AG10803 (cell line): ENCODE measurements at regions not wholly inside any gene's neighbourhood (a gene's known extent, or its start where the extent isn't known, plus 50 kb on each side); places are given as distances from the start of the nearest gene placed in this dataset.
A peak's percentile ranks its signal among the peaks of the same experiment; 100 is the strongest.

Experiments
- DNase-seq: peaks from one replicate; pipeline ENCODE4 v3.0.0; 2010; ENCODE audit warnings: low read depth
- H3K4me3 ChIP-seq: 2 replicates; pipeline ENCODE4 v1.5.1; 2011; ENCODE audit warnings: mild to moderate bottlenecking, low read length, control low read depth
- CTCF ChIP-seq: conservative IDR thresholded peaks from 2 replicates; pipeline ENCODE4 v1.5.1; 2011; ENCODE audit warnings: mild to moderate bottlenecking, low read length, control low read depth, inconsistent platforms

GRCh38 chr10:88103576-88103975, 240.2 kb downstream of the PTEN start:
- H3K4me3 ChIP-seq, result no peak overlapping the region
- no peak for DNase-seq
- no peak for TF ChIP-seq CTCF

GRCh38 chr10:88104223-88104622, 240.8 kb downstream of the PTEN start:
- DNase-seq, result no peak
- no peak overlapping the region for H3K4me3 ChIP-seq

GRCh38 chr10:88106366-88106765, 242.9 kb downstream of the PTEN start:
- DNase-seq, result no peak
- no peak for TF ChIP-seq CTCF
- H3K4me3 ChIP-seq, result no peak overlapping the region

More at GRCh38 chr10:88104223-88104622, 240.8 kb downstream of the PTEN start:
- TF ChIP-seq CTCF, result no peak

- no peak for DNase-seq
- no peak for TF ChIP-seq CTCF
- H3K4me3 ChIP-seq, result no peak overlapping the region
These were observed 244.1 kb downstream of the PTEN start for GRCh38 chr10:88107296-88108097.

DNA sequence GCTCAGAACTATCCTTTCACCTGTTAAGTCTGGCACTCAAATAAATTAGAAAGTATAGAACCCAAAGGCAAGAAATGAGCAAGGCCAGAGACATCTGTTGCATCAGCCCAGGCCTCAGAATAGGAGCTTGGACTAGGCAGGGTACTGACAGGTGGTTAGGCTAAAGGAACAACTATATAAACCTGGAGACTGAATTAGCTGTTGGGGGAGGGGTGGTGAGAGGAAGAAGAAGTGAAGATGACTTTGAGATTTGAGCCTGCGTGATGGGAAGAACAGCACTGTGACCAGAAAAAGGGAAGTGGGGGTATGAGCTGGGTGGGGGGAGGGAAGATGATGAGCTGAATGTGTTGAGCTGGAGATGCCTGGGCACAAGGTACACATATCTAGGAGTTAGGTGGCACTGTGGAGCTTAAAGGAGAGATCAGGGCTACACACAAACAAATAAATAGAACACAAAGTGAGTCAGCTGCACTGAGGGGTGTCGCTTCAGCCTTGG, 244.7 kb downstream of the PTEN start:
- no peak overlapping the region for H3K4me3 ChIP-seq
- DNase-seq, result no peak
- no peak for TF ChIP-seq CTCF

- DNase-seq, result peak; percentile 59
- H3K4me3 ChIP-seq, result no peak overlapping the region
- TF ChIP-seq CTCF, result no peak
These were observed 246.9 kb downstream of the PTEN start for GRCh38 chr10:88110355-88110754.

DNA sequence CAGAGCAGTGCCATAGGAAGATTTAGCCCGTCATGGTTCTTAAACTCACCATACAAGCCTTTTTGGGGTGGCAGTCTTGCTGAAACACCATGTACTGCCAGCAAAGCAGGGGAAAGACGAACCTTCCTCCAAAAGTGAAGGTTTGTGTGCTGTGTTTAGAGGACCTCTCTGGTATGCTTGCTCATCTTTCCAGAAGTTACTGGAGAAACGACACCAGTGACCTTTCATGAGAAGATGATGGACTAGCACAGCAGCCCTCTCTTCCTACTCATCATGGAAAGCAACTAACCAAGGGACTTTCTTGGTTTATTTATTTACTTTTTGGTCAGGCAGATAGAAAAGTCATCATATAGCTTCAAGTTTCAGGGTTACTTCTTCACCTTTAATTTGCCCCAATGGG, 247.4 kb downstream of the PTEN start:
- no peak for TF ChIP-seq CTCF
- H3K4me3 ChIP-seq, result no peak overlapping the region
- DNase-seq, result no peak
